HepG2 (cell line): ENCODE measurements at regions not wholly inside any gene's neighbourhood (a gene's known extent, or its start where the extent isn't known, plus 50 kb on each side); places are given as distances from the start of the nearest gene placed in this dataset.

Experiments used
- ATAC-seq: fragments of 200-7000 bp; cut with Tn5 transposase; 3 replicates; pipeline ENCODE4 v1.9.1; 2020; ENCODE audit warnings: mild to moderate bottlenecking, moderate library complexity
- BruUV-seq: library from RNA; stranded (reverse); fragments of 400-500 nt; replicated peaks from 2 replicates; lab custom pipeline; 2021; lab: Mats Ljungman, UMichigan
- CTCF ChIA-PET: fragments of 300-600 bp; formaldehyde crosslinking; extraction: SDS; loops from one replicate; lab custom pipeline; 2021; ENCODE audit warnings: low total read pairs, inconsistent platforms, low intra/inter-chr PET ratio; lab: Yijun Ruan, JAX
- POLR2A ChIA-PET: fragments of 350-600 bp; sonication (Branson Sonifier 250); formaldehyde crosslinking; loops from one replicate; lab custom pipeline; 2020; ENCODE audit warnings: antibody characterized with exemption, inconsistent platforms; lab: Yijun Ruan, JAX
- DNase-seq: peaks from one replicate; pipeline ENCODE4 v3.0.0-alpha.2; 2015; ENCODE audit warnings: low spot score
- FAIRE-seq: peaks from 3 replicates; lab custom pipeline; 2011; peaks lifted over from hg19 to GRCh38; lab: Jason Lieb, UNC
- H2AFZ ChIP-seq: one replicate; pipeline ENCODE4 v1.6.1; 2011; ENCODE audit warnings: low read length, inconsistent platforms
- H3K27ac ChIP-seq: fragments of 300-600 bp; 3 replicates; pipeline ENCODE4 v1.8.0; 2011; ENCODE audit warnings: mixed run types, mild to moderate bottlenecking, mixed read lengths, low read length, inconsistent platforms; ENCODE audit not compliant: insufficient read depth; ENCODE audit errors: extremely low read length
- H3K27me3 ChIP-seq, 2 experiments: fragments of 200-600 bp in 1 of 2; 2 replicates in 1 of 2; 3 replicates in 1 of 2; pipeline versions ENCODE4 v1.6.0 to v1.8.0; 2011; ENCODE audit warnings: low read length in 2 of 2, mild to moderate bottlenecking in 2 of 2, moderate library complexity in 2 of 2, inconsistent platforms in 1 of 2; ENCODE audit not compliant: insufficient read depth in 2 of 2, control insufficient read depth in 1 of 2
- H3K36me3 ChIP-seq, 2 experiments: fragments of 200-600 bp in 1 of 2; replicated peaks in 1 of 2; 2 replicates in 1 of 2; 3 replicates in 1 of 2; pipeline versions ENCODE4 v1.5.1 to v1.8.0; 2011; ENCODE audit warnings: low read length in 2 of 2, inconsistent platforms in 1 of 2; ENCODE audit not compliant: insufficient read depth in 2 of 2, control insufficient read depth in 1 of 2
- H3K4me1 ChIP-seq: 2 replicates; pipeline ENCODE4 v1.5.1; 2012; ENCODE audit warnings: low read length, inconsistent platforms; ENCODE audit not compliant: insufficient read depth
- H3K4me2 ChIP-seq: 2 replicates; pipeline ENCODE4 v1.6.0; 2011; ENCODE audit warnings: low read depth, low read length, inconsistent platforms
- H3K4me3 ChIP-seq, 3 experiments: fragments of 200-600 bp in 1 of 3; sonication (generic), shearing (Covaris generic) in 1 of 3; replicated peaks in 1 of 3; 2 replicates each; pipeline ENCODE4 v1.5.1; 2011 to 2016; ENCODE audit warnings: low read length in 3 of 3, inconsistent platforms in 2 of 3, low read depth in 2 of 3, mild to moderate bottlenecking in 2 of 3, control low read depth in 1 of 3, mixed read lengths in 1 of 3; ENCODE audit not compliant: insufficient read depth in 1 of 3
- H3K79me2 ChIP-seq: one replicate; pipeline ENCODE4 v1.6.1; 2011; ENCODE audit warnings: low read length, inconsistent platforms; ENCODE audit not compliant: insufficient read depth
- H3K9ac ChIP-seq: 2 replicates; pipeline ENCODE4 v1.6.0; 2011; ENCODE audit warnings: mild to moderate bottlenecking, low read depth, low read length, inconsistent platforms; ENCODE audit not compliant: insufficient read depth
- H3K9me3 ChIP-seq: 2 replicates; pipeline ENCODE4 v1.5.1; 2012; ENCODE audit warnings: mild to moderate bottlenecking, low read length
- H4K20me1 ChIP-seq: 2 replicates; pipeline ENCODE4 v1.6.0; 2011; ENCODE audit warnings: inconsistent platforms, mild to moderate bottlenecking, low read length, moderate library complexity; ENCODE audit not compliant: insufficient read depth
- CBX2 ChIP-seq, 2 experiments: fragments of 200-600 bp in 1 of 2; sonication (generic); formaldehyde crosslinking in 1 of 2; IDR thresholded peaks; 2 replicates each; pipeline versions ENCODE4 v1.7.0 to v1.8.1; 2018 to 2022; ENCODE audit warnings: low read depth in 2 of 2, low read length in 1 of 2, mild to moderate bottlenecking in 1 of 2, missing genetic modification reagents in 1 of 2
- CCAR2 ChIP-seq: fragments of 200-400 bp; formaldehyde crosslinking; optimal IDR thresholded peaks from 2 replicates; pipeline ENCODE3; 2018; ENCODE audit warnings: low read depth, mild to moderate bottlenecking, low read length, moderate library complexity
- CREB1 ChIP-seq, 2 experiments: fragments of 450-650 bp in 1 of 2; IDR thresholded peaks; 2 replicates each; pipeline ENCODE4 v1.6.1; 2016 to 2017; ENCODE audit warnings: control low read depth in 1 of 2, mild to moderate bottlenecking in 1 of 2, missing compliant biosample characterization in 1 of 2, missing genetic modification characterization in 1 of 2
- SIX1 ChIP-seq: sonication (generic); formaldehyde crosslinking; IDR thresholded peaks from 2 replicates; pipeline ENCODE4 v1.4.0; 2020; ENCODE audit warnings: missing genetic modification reagents, borderline replicate concordance
- ZMYM3 ChIP-seq: sonication (generic); formaldehyde crosslinking; IDR thresholded peaks from 2 replicates; pipeline ENCODE4 v1.5.1; 2020; ENCODE audit warnings: mild to moderate bottlenecking, missing genetic modification reagents
- ZNF232 ChIP-seq: sonication (generic); formaldehyde crosslinking; IDR thresholded peaks from 2 replicates; pipeline ENCODE4 v1.4.0; 2020; ENCODE audit warnings: missing genetic modification reagents, borderline replicate concordance
- ZNF629 ChIP-seq: sonication (generic); formaldehyde crosslinking; conservative IDR thresholded peaks from 2 replicates; pipeline ENCODE4 v1.5.0; 2020; ENCODE audit warnings: missing genetic modification reagents
- ZNF850 ChIP-seq: sonication (generic); formaldehyde crosslinking; conservative IDR thresholded peaks from 2 replicates; pipeline ENCODE4 v1.9.0; 2021; ENCODE audit warnings: mild to moderate bottlenecking, missing genetic modification reagents
- WGBS: methylation state at CpG from one replicate; pipeline ENCODE4 v1.1.6; 2017; ENCODE audit warnings: low lambda C conversion rate; 5-methylcytosine and 5-hydroxymethylcytosine counted together
- in situ Hi-C: cut with HindIII; loops from 2 replicates; pipeline ENCODE4 v1.10.0; 2017; ENCODE audit warnings: low pct_unique_long_range_greater_than_20kb; ENCODE audit not compliant: extremely low pct_ligation_motif_present
- intact Hi-C: fragments of 100-400 bp; cut with micrococcal nuclease; formaldehyde crosslinking; loops from one replicate; pipeline ENCODE4 v1.10.0; 2022; ENCODE audit not compliant: unreplicated experiment
- TF ChIP-seq, protein P1 (sequence below): IDR thresholded peaks from 2 replicates; pipeline ENCODE4 v1.6.1; 2012; ENCODE audit warnings: low read depth, low read length, improper control_type of control experiment
- TF ChIP-seq, protein P2 (sequence below): sonication (generic); formaldehyde crosslinking; IDR thresholded peaks from 2 replicates; pipeline ENCODE4 v1.5.1; 2020; ENCODE audit warnings: mild to moderate bottlenecking, missing genetic modification reagents
- TF ChIP-seq, protein P3 (sequence below): sonication (generic); formaldehyde crosslinking; IDR thresholded peaks from 2 replicates; pipeline ENCODE4 v1.5.0; 2020; ENCODE audit warnings: mild to moderate bottlenecking, missing genetic modification reagents

DNA sequence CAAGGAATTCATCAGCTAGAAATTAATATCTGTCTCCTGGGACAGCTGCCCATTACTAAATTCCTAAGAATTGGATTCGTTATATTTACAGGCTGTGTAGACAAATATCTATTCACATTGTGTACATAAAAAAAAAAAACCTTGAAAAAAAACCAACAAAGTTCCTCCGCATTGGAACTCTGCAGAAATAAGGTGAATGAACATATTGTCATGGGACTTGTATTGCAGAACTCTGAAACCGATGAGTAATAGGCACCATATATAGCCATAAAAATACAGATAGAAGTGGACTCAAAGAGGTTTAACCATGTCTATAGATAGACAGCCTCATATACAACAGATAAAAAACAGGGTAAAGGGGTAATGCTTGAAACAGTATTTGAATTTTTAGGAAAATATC is 909.9 kb upstream of the CHAC2 start:
- Histone ChIP-seq H3K27me3 (no peaks in the 10 kb centered on the region), H3K4me1 (no peaks in the 10 kb centered on the region), H3K4me3 (no peak overlapping the region), H3K79me2 (no peaks in the 10 kb centered on the region), H3K9me3 (peaks cover 16% of the 10 kb centered on the region), H3K27ac (no peak overlapping the region), H4K20me1 (no peaks in the 10 kb centered on the region), H3K9ac (no peak overlapping the region), H2AFZ (no peak overlapping the region), H3K4me2 (no peak overlapping the region), H3K36me3 (no peaks in the 10 kb centered on the region)
- no TSS peak for BruUV-seq
- intact Hi-C loops, result no loop called here
- DNase-seq (no peak), ATAC-seq (no peak), FAIRE-seq (no peak)
- WGBS, result 0% methylated on average over 3 of the region's 3 CpGs
- ChIA-PET CTCF (no interaction called here), POLR2A (no interaction called here)
- in situ Hi-C loops, result no loop called here
- TF ChIP-seq ZNF629 (CRISPR knock-in tag), result no peak

DNA sequence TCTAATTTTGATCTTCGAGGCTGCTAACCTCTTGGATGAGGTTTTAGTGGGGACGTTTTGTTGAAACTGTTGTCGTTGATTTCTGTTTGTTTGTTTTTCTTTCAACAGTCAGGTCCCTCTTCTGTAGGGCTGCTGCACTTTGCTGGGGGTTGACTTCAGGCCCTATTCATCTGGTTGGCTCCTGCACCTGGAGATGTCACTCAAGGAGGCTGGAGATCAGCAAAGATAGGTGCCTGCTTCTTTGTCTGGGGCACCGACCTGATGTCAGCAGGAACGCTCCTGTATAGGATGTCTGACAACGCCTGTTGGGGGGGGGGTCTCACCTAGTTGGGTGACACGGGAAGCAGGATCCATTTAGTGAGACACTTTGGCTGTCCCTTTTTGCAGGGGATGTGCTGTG is 915.6 kb upstream of the CHAC2 start:
- ATAC-seq (no peak), FAIRE-seq (no peak), DNase-seq (no peak)
- Histone ChIP-seq H4K20me1 (no peaks in the 10 kb centered on the region), H3K9me3 (peaks cover 57% of the 10 kb centered on the region), H3K9ac (no peak overlapping the region), H3K79me2 (no peaks in the 10 kb centered on the region), H2AFZ (no peak overlapping the region), H3K4me2 (no peak overlapping the region), H3K4me1 (no peaks in the 10 kb centered on the region), H3K27me3 (no peaks in the 10 kb centered on the region; a peak in 1 of 5 replicates), H3K36me3 (no peaks in the 10 kb centered on the region), H3K4me3 (no peak overlapping the region), H3K27ac (no peak overlapping the region)
- ChIA-PET POLR2A (no interaction called here), CTCF (no interaction called here)
- WGBS, result 8% methylated on average over 4 of the region's 7 CpGs
- intact Hi-C loops (no loop called here), in situ Hi-C loops (no loop called here)
- BruUV-seq, result no TSS peak
- TF ChIP-seq ZMYM3 (CRISPR knock-in tag) (no peak), CBX2 (IDR thresholded peaks at IDR 0.05; ENCODE audit: low read depth, low read length) (no peak), CBX2 (CRISPR knock-in tag; IDR thresholded peaks at IDR 0.05; ENCODE audit: low read depth) (no peak), CCAR2 (no peak), CREB1 (IDR thresholded peaks at IDR 0.05) (no peak), CREB1 (CRISPR knock-in tag; IDR thresholded peaks at IDR 0.05) (no peak), ZNF232 (no peak), SIX1 (no peak), ZNF850 (CRISPR knock-in tag) (no peak)
- TF ChIP-seq, protein P1, sequence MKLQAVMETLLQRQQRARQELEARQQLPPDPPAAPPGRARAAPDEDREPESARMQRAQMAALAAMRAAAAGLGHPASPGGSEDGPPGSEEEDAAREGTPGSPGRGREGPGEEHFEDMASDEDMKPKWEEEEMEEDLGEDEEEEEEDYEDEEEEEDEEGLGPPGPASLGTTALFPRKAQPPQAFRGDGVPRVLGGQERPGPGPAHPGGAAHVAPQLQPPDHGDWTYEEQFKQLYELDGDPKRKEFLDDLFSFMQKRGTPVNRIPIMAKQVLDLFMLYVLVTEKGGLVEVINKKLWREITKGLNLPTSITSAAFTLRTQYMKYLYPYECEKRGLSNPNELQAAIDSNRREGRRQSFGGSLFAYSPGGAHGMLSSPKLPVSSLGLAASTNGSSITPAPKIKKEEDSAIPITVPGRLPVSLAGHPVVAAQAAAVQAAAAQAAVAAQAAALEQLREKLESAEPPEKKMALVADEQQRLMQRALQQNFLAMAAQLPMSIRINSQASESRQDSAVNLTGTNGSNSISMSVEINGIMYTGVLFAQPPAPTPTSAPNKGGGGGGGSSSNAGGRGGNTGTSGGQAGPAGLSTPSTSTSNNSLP, result no peak
- TF ChIP-seq, protein P2, sequence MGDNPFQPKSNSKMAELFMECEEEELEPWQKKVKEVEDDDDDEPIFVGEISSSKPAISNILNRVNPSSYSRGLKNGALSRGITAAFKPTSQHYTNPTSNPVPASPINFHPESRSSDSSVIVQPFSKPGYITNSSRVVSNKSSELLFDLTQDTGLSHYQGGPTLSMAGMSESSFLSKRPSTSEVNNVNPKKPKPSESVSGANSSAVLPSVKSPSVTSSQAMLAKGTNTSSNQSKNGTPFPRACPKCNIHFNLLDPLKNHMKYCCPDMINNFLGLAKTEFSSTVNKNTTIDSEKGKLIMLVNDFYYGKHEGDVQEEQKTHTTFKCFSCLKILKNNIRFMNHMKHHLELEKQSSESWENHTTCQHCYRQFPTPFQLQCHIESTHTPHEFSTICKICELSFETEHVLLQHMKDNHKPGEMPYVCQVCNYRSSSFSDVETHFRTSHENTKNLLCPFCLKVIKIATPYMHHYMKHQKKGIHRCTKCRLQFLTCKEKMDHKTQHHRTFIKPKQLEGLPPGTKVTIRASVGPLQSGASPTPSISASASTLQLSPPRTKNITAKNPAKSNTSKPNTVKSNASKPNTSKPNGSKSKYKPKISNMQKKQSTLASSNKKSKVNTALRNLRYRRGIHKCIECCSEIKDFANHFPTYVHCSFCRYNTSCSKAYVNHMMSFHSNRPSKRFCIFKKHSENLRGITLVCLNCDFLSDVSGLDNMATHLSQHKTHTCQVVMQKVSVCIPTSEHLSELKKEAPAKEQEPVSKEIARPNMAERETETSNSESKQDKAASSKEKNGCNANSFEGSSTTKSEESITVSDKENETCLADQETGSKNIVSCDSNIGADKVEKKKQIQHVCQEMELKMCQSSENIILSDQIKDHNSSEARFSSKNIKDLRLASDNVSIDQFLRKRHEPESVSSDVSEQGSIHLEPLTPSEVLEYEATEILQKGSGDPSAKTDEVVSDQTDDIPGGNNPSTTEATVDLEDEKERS (CRISPR knock-in tag), result no peak
- TF ChIP-seq, protein P3, sequence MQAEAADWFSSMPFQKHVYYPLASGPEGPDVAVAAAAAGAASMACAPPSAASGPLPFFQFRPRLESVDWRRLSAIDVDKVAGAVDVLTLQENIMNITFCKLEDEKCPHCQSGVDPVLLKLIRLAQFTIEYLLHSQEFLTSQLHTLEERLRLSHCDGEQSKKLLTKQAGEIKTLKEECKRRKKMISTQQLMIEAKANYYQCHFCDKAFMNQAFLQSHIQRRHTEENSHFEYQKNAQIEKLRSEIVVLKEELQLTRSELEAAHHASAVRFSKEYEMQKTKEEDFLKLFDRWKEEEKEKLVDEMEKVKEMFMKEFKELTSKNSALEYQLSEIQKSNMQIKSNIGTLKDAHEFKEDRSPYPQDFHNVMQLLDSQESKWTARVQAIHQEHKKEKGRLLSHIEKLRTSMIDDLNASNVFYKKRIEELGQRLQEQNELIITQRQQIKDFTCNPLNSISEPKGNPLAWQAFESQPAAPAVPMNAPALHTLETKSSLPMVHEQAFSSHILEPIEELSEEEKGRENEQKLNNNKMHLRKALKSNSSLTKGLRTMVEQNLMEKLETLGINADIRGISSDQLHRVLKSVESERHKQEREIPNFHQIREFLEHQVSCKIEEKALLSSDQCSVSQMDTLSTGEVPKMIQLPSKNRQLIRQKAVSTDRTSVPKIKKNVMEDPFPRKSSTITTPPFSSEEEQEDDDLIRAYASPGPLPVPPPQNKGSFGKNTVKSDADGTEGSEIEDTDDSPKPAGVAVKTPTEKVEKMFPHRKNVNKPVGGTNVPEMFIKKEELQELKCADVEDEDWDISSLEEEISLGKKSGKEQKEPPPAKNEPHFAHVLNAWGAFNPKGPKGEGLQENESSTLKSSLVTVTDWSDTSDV (CRISPR knock-in tag), result no peak
